ENCODE measurements at regions not wholly inside any gene's neighbourhood (a gene's known extent, or its start where the extent isn't known, plus 50 kb on each side); places are given as distances from the start of the nearest gene placed in this dataset.

GRCh38 chr20:1707588-1708449, 50.2 kb upstream of the SIRPG start:
- TF ChIP-seq CTCF (conservative IDR thresholded peaks at IDR 0.05 in 1 of 2, IDR thresholded peaks at IDR 0.05 in 1 of 2; ENCODE audit: low read depth in 1 of 2, low read length in 2 of 2) (no peak), EZH2 (IDR thresholded peaks at IDR 0.05; ENCODE audit: low read length, missing control alignments) (no peak)

All from fibroblast of lung (primary cell).